HG03565 (cell line): ENCODE measurements at regions not wholly inside any gene's neighbourhood (a gene's known extent, or its start where the extent isn't known, plus 50 kb on each side); places are given as distances from the start of the nearest gene placed in this dataset.
"Not testable (repeated sequence)": the region's sequence is repeated elsewhere in the genome, so short reads cannot be mapped to it uniquely, and the experiment has no call there.

Source experiments
- ATAC-seq: cut with Tn5 transposase; IDR thresholded peaks from one replicate; pipeline ENCODE4 v1.9.1; 2021; ENCODE audit warnings: mild to moderate bottlenecking, moderate library complexity; ENCODE audit not compliant: unreplicated experiment

DNA sequence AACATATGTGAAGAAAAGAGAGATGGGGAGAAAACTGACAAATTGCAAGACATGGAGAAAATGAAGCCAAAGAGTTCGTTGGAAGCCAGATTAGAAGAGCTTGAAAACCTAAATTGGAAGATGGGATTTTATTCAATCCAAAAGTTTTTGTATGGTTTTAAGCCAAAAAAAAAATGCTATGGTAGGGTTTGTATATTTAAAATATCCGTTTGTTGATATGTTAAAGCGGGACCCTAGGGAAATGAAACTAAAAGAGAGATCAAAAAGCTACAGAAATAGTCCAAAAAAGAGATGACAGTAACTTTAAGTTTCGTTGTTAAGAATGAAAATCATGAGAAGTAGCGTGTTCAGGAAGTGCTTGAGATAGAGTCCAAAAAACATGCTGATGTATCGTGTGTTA lies 617.7 kb upstream of the ADGRL2 start:
- no peak for ATAC-seq

DNA sequence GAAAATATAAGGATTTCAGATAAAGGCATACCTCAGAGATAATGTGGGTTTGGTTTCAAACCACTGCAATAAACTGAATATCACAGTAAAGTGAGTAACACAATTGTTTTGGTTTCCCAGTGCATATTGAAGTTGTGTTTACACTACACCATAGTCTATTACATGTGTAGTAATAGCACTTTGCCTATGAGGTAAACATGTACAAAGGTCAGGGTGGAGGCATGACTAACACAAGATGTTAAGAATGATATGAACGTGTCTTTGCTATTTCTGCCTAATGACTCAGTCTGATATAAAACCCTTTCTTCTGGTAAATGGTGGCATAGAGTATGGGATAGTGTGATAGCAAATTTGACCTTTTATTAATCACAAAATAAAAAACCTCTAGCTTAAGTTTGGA lies 621.5 kb upstream of the ADGRL2 start:
- ATAC-seq: no peak

DNA sequence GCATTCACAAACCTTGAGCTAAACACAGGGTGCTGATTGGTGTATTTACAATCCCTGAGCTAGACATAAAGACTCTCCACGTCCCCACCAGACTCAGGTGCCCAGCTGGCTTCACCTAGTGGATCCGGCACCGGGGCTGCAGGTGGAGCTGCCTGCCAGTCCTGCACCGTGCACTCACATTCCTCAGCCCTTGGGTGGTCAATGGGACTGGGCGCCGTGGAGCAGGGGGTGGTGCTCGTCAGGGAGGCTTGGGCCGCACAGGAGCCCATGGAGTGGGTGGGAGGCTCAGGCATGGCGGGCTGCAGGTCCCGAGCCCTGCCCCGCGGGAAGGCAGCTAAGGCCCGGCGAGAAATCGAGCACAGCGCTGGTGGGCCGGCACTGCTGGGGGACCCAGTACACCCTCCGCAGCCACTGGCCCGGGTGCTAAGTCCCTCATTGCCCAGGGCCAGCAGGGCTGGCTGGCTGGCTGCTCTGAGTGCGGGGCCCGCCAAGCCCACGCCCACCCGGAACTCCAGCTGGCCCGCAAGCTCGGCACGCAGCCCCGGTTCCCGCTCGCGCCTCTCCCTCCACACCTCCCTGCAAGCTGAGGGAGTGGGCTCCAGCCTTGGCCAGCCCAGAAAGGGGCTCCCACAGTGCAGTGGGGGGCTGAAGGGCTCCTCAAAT lies 622.2 kb upstream of the ADGRL2 start:
- not testable (repeated sequence) for ATAC-seq

DNA sequence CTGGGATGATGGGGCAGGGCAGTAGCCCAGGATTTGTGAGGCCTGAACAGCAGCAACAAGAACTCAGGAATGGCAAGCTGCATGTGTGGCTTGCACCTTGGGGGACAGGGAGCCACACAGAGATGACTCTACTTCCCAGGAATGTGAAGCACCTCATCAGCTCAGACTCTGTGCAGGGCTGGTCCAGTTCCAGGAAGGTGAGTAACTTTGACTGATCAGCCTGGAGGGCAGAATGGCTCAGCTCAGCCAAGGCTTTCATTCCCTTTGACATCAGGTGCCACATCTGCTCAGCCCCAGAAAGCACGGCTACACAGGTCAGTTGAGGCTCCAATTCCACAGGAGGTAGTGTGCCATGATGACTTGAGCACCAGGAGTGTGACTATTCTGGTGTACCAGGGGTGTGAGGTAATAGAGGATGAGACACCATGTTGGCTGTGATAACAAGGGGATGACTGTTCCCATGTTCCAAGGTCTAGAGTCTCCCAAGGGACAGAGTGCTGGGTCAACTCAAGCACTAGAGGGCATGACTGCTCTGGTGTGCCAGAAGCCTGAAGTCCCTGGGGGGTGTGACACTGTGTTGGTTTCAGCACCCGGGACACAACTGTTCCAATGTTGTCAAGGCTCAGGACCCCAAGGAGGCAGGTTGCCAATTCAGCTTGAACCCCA lies 625.8 kb upstream of the ADGRL2 start:
- ATAC-seq: no peak

DNA sequence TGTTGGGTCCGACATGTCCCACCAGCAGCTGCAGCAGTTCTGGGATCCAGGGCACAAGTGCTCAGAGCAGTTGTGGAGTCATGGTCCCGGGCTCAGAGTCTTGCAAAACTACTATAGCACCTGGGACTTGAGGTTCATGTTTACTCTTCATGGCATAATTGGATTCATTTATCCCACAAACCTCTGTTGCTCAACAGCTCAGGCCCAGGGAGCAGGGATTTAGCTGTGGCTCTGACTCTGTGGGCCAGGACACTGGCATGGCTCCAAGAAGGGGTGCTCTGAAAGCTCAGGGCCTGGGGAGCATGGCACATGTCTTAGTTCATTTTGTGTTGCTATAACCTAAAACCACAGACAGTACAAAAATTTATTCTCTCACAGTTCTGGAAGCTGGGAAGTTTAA lies 626.7 kb upstream of the ADGRL2 start:
- ATAC-seq: no peak

DNA sequence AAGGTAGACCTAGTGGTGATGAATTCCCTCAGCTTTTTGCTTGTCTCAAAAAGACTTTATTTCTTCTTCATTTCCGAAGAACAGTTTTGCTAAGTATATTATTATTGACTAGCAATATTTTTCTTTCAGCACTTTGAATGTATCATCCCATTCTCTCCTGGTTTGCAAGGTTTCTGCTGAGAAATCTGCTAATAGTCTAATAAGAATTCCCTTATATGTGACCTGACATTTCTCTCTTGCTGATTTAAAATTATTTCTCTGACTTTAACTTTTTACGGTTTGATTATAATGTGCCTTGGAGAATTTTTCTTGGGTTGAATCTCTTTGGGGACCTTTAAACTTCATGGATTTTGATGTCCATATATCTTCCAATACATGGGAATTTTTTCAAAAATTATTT lies 628.3 kb upstream of the ADGRL2 start:
- no peak for ATAC-seq

DNA sequence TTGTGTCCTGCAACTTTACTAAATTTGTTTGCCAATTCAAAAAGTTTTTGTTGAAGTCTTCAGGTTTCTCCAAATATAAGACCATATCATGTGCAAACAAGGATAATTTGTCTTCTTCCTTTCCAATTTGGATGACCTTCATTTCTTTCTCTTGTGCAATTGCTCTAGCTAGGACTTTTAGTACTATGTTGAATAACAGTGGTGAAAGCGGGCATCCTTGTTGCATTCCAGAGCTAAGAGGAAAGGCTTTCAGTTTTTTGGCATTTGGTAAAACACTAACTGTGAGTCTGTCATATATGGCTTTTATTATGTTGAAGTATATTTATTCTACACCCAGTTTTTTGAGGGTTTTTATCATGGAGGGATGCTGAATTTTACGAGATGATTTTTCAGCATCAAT lies 630.0 kb upstream of the ADGRL2 start:
- no peak for ATAC-seq

DNA sequence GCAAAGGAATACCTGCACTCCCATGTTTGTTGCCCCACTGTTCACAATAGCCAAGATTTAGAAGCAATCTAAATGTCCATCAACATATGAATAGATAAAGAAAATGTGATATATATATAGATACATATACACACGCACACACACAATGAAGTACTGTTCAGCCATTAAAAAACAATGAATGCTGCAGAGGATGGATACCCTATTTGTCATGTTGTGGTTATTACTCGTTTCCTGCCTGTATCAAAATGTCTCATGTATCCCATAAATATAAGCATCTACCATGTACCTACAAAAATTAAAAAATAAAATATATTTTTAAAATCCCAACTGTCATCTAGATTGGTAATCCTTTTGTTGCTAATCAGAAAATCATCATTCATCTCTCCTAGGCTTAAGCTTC lies 634.8 kb upstream of the ADGRL2 start:
- ATAC-seq: no peak

DNA sequence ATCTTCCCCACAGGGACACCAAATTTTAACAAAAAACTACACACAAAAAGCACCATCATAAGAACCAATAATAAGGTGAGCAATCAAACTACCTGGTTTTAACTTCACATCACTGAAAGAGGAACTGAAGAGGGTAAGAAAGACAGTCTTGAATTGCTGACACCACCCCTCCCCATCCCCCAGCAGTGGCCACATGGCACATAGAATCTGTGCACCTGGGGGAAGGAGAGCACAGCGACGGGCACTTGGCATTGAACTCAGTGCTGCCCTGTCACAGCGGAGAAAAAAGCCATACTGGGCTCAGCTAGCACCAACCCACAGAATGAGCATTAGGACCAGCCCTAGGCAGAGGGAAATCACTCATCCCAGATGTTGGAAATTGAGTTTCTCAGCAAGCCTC lies 640.0 kb upstream of the ADGRL2 start:
- no peak for ATAC-seq

DNA sequence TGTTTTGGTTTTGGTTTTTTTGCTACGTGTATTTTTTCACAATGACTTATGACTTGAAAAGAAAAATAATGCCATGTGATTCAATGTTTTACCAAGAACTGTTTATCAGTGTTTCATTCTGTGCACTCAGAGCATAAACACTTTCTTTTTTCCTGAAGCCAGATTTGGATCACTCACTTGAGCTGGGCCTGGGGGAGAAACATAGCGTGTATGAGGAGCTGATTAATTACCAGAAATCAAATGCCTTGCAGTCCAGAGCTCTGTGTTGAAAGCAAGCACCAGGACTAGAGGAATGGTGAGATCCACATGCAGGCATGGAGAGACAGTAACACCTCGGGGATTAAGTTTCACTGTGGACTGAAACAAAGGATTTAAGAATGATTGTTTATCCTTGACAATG lies 642.1 kb upstream of the ADGRL2 start:
- no peak for ATAC-seq

DNA sequence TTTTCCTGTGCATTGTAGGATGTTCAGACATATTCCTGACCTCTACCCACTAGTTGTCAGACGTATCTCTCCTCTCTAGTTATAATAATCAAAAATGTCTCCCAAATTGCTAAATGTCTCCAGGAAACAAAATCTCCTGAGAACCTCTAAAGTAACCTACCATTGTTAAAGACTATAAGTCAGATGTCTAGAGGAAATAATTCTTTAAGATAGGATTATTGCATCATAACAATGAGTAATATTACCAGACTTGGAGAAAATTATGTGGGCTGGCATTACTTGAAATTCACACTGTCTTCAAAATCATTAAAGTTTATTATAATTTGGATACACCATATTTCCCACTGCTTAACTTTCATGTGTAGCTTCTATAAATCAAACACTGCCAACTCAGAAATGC lies 643.0 kb upstream of the ADGRL2 start:
- ATAC-seq: no peak

DNA sequence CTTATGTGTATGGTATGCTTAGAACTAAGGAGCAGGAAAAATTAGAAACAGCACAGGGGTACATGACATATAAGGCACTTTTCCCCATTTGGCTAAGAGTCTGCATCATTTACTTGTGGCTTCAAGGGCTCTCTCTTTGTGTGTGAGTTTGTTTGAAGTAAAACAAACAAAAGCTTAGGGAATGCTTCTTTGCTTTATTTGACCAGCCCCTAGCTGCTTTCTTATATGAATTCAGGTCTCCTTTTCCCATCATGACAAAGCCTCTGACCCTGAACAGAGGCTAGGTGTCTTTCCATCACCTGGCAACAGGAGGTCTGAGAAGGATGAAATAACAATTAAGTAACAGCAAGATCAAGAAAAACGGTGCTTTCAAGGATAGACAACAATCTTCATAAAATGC lies 643.8 kb upstream of the ADGRL2 start:
- ATAC-seq: no peak

DNA sequence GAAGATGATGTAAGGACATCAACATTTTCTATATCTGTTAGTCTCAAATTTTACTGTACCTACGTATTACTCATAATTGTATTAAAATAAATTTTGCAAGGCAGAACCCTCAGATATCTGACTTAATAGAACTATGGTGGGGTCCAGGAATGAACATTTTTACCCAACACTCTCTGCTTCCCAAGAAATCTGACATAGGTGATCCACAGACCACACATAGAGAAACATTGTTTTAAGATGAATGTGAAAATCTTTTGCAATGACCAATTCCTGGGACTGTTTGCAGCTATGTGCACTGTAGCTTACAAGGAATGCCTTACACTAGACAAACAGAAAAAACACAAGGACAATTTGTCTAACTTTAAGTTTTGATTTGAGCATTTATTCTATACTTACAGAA lies 645.6 kb upstream of the ADGRL2 start:
- ATAC-seq: no peak

DNA sequence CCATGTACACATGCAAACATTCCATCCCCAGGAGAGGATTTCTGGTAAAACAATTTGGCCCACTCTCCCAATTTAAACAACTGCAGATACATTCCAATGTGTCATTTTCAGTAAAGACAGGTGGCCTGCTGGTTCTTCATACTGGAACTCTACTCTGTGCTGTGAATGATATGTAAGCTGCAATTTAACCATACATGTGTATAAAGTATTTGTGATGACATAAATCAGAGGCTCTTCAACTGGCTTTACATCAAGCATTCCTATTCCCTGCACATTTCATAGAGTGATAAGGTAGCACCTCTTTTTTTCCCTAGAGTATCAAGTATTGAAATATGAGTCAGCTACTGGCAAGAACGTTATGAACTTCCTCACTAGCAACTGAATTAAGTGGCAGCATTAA lies 649.5 kb upstream of the ADGRL2 start:
- no peak for ATAC-seq

DNA sequence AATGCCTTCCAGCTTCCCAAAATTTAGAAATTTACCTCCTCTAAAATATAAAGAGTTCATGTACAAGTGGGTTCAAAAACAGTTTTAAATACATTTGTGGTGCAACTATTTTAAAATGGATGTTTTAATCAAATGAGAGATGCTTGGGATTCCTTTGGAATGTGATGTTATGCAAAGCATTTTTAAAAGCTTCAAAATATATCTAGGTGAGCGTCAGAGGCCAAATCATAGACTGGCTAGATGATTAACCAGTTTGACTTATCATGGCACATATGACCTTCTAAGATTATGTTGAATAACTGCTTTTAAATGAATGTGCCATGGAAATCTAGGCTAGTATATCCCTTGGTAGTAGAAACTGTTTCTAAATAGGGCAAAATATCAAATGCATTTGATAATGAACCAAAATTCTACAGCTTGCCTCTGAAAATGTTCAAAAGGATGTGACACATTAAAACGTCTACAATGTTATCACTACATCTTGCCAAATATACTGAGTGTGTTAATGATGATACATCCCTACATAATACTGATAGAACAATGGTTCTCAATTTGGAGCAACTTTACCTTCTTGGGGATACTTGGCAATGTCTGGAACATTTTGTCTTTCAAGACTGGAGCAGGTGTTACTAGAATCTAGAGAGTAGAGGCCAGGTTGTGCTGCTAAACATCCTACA lies 650.9 kb upstream of the ADGRL2 start:
- ATAC-seq: no peak

DNA sequence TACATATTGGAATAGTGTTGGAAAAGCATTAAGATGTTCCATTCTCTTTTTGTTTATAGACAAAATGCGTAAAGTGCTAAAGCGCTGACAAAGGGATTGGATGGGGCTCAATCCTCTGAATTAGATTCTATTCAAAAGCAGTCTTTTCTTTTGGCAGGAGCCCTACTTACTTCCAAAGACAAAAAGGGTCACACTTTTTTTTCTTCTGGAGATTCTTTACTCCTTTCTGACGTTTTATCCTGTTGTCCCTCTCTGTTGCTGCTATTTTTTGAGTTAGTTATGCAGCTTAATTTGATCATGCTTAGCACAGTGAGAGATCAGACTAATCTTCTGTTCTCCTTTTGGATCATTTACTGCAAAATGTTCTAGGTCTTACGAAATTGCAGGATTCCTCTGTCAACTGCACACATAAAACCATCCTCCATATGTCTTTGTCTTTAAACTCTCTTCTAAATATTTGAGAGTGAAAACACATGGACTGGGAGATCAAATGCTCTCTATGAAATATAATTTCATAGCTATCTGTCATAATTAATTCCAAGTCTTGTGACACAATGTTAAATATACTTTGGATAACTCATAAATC lies 656.4 kb upstream of the ADGRL2 start:
- ATAC-seq: no peak

DNA sequence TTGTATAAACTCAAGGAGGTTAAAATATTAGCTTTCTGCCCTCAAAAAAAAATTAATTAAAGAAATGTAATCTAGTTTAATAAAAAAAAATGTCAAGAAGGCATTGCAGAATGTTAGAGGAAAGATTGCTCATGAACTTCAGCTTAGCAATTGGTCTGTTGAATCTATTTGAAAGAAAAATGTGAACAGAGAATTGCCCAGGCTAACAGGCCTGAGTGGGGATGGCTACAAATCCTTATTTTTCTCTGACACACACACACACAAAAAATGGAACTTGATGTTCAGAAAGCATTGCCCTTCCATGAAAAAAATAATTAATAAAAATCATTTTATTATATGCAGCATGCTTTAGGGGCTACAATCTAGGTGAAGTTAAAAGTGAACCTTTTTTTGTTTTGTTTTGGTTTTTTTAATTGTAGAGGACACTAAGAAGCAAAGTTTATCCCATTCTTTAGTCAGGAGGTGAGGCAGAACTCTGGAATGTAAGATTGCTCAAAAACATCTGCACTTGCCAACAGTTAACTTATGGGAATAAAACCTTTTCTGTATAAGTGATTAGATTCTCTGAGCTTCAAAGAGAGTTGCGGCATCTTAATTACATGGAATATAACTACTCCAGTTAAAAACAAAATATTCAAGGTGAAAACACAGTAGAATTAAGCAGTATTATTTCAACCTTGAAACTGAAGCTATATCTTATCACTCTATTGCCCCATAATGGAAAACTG lies 658.5 kb upstream of the ADGRL2 start:
- no peak for ATAC-seq

DNA sequence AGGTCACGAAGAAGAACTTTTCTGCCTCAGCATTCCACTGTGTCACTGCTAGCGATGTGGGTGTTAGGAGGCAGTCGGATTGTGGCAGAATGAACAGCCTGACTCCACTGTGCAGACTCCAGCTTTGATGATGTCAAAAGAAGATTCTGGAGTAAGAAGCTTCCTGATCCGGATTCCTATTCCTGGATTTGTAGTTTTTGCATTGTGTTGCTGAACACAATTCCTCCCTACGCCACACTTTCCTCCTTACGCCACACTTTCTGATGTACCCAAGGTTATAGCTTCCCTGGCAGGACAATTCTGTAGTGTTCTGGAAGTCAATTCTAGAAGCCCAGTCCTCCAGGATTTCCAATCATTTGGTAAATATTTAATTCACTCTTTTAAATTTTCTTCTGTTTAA lies 665.2 kb upstream of the ADGRL2 start:
- no peak for ATAC-seq

DNA sequence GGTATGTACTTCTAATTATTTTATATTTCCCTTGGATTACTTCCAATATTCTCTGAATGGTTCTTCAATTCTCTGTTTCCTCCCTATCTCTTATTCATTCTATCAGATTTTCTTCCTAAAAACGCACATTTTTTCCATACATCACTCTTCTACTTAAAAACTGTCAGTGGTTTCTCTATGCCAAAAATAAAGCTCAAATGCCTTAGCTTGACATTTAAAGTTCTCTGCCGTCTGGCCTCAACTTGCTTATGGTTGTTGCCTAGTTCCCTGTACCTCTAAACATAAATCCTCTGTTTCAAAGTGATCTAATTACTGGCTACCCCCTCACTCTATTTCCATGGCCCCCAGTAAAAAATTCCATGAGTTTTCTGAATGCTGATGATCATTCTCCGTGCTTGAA lies 671.0 kb upstream of the ADGRL2 start:
- no peak for ATAC-seq

DNA sequence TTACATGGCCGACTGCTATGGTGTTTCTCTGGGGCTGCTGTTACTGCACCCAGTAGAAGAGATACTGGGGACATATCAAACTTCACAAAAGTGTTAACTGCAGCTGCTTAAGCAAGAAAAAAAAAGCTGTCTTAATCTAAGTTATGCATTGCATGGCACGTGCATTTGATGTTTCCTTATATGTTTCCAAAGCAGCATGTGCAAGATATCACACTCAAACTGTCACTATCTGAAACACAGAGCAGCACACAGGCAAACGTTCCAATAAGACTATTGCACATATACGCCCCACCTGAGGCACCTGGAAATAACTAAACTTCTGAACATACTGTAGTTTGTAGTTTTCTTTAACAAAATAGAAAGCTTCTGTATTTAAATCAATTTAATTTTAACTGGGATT lies 671.4 kb upstream of the ADGRL2 start:
- no peak for ATAC-seq

DNA sequence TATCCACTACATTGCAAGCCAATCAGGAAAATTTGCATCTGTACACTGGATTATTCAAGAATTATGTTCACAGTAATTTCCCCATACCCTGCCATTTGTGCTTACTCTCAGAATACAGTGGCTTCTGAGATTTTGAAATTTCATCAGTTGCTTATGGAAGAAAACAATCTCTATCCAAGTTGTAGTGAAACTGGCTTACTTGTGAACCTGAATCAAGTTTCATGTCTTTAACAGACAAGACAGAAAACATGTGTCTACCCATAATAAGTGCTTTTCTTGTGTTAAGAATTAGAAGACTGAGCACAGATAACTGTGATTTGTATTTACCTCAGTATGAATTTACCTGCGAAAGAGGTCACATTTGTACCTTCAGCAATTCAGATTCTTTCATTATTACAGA lies 672.7 kb upstream of the ADGRL2 start:
- ATAC-seq: no peak
